CD4-positive, alpha-beta T cell treated with Interleukin-15 for 4 hours (primary cell): ENCODE measurements at regions not wholly inside any gene's neighbourhood (a gene's known extent, or its start where the extent isn't known, plus 50 kb on each side); places are given as distances from the start of the nearest gene placed in this dataset.

Source experiments
- DNase-seq: peaks from one replicate; pipeline ENCODE4 v3.0.0-alpha.2; 2020; ENCODE audit warnings: low spot score

DNA sequence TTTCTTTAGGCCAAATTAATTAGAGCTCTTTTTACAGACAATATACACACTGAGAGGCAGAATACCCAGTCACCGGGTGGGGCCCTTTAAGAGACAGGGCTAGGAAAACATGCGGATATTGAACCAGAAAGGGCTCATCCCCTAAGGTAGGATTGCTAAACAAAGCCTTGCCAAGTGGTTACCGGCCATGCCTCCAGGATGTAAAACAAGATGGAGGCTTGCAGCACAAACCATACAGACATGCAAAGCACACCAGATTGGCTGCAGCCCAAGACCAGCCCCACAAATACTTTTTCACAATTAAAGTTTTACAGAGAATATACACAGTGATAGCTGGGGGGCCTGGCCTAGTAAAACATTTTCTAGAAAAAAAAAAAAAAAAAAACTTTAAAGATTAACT, 210.0 kb downstream of the KLHL4 start:
- no peak for DNase-seq

DNA sequence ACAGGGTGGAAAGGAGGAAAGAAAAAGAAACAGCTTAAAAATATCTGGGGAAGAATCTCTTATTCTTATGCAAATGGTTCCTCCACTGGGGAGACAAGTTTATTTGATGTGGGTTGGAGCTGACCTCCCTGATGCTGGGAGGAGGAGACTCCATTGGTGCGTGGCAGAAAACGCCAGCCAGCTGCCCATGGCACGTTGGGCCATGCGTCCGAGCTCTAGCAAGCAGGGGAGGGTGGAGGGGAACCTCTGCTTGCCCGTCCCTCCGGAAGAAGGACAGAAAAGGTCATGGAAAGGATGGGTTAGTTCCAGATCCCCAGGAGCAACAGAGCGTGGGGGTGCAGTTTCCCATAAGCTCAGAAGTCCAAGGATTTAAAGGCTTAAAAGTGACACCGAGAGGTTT, 210.4 kb downstream of the KLHL4 start:
- no peak for DNase-seq

DNA sequence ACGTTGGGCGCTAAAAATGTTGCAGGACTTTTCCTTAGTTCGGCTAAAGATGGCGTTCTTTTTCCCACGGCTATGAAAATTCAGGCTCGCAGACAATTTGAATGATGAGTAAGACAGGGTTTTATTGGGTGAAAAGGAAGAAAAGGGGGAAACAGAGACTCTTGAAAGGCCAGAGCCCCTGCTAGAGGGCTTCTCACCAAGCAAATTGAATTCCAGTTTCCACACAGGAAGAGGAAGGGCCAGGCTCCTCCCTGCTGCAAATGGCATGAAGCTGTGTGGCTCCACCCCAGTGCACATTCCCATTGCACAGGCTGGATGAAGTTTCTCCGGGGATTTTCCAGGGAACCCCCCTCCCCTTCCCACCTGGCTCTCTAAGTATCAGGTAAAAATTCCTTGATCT, 210.9 kb downstream of the KLHL4 start:
- no peak for DNase-seq

DNA sequence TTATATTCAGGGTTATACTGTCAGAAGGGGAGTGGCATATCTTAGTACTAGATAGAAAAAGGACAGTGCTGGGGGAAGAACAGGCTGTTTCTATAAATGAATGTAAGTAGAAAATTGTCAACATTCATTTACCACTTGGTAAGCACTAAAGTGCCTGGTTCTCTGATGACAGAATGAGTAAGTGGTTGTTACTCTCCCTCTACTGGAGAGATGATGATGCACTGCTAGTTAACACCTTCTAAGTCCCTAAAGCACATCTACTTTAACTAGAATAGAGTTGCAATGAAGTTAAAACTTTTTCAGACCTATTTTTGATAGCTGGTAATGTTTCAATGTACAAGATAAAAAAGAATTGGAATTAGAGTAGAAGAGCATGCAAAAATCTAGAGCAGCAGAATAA, 214.5 kb downstream of the KLHL4 start:
- no peak for DNase-seq

DNA sequence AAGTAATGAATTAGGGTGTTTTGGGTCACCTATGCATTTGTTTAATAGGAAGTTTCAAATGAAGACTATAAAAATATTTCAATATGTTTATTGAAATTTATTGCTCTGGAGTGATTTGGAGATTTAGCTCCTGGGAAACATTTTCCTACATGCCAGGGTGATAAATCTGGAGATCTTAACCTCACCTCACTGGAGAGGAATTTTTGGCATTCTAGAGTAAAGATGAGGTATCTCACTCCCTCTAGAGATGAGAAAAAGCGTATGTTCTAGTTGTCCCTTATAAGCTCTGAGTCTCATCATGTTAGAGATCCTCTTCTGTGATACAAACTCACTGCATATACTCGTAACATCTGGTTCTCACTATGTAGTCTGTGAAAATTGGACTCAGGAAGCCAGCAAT, 219.0 kb downstream of the KLHL4 start:
- no peak for DNase-seq

DNA sequence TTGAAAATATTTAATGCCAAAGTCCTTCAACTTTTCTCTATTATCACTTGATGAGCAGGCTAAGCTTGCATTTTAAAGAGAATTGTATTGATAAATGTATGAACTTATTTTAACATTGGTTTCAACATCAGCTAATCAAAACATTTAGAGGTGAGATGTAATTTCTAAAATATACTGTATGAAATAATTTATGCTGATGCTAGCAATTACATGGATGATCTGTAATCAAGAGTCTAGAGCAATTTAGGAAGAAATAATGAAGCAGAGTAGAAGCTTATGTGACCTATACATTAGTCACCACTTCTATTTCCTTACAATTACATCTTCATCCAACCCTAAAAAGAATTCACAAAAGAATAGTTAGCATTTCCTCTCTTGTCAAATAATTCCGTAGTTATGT, 226.8 kb downstream of the KLHL4 start:
- no peak for DNase-seq

DNA sequence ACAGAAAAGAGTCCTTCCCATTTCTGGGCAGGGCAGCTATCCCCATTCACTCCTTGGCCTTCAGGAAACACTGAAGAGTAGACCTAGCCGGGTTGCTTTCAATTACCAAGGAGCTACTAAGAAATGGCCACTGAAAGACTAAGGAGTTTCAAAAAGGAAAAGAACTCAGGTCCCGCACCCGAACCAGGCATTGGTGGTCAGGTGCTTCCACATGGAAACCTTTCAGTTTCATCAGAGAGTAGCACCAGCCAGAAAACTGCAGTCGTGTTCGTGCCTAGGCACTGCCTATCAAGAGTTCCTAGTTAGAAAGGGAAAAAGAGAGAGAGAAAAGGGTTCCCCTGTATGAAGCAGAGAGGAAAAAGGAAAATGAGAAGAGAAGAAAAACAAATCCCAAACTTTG, 237.9 kb downstream of the KLHL4 start:
- no peak for DNase-seq

DNA sequence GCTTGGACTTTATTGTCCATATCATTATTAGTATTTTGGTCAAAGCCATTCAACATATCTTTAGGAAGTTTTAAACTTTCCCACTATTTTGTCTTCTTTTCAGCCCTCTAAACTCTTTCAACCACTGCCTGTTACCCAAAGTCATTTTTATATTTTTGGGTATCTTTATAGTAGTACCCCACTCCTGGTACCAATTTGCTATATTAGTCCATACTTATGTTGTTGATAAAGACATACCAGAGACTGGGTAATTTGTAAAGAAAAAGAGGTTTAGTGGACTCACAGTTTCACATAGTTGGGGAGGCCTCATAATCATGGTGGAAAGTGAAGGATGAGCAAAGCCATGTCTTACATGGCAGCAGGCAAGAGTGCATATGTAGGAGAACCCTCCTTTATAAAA, 271.4 kb downstream of the KLHL4 start:
- no peak for DNase-seq

DNA sequence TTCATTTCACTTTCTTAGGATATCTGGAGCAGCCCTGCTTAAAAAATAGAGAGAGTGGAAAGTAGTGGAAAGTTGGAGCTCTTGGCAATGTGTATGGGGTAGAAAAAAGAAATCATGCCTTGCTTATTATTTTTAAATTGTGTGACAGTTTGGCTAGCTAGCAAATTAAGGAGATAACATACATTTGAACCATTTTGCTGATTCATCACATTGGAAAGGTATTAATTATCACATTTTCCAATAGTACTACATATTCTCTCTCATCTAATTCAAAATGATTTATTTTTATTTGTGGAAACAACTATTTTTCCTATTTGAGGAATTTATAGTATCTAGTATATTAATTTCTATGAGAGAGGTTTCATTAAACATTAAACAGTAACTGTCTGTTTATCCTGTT, 280.4 kb downstream of the KLHL4 start:
- no peak for DNase-seq

DNA sequence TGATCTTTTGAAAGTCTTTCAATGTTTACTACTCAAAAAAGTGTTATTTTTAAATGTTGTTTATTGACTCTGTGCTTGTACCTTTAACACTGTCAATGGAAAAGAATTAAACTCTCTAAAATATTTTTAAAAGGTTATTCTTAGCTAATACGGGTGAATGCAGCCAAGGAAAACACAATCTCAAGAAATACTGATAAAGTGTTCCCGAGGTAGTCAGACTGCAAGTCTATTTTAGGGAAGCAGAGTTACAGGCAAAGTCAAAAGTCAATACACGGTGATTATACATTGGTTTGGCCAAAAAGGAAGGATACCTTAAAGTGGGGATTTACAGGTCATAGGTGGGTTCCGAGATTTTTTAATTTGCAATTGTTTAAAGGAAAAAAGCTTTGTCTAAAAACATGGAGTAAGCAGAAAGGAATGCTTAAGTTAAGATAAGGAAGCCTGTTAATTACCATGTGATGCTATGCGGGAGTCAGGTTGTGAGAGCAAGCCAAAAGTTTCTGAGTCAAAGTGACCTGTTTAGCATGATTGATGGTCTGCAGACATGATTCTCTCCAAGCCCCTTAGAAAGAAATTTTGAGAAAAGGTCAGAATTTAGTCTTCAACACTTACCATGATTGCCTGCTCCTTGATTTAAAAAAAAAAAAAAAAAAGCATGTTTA, 288.4 kb downstream of the KLHL4 start:
- DNase-seq, result no peak

DNA sequence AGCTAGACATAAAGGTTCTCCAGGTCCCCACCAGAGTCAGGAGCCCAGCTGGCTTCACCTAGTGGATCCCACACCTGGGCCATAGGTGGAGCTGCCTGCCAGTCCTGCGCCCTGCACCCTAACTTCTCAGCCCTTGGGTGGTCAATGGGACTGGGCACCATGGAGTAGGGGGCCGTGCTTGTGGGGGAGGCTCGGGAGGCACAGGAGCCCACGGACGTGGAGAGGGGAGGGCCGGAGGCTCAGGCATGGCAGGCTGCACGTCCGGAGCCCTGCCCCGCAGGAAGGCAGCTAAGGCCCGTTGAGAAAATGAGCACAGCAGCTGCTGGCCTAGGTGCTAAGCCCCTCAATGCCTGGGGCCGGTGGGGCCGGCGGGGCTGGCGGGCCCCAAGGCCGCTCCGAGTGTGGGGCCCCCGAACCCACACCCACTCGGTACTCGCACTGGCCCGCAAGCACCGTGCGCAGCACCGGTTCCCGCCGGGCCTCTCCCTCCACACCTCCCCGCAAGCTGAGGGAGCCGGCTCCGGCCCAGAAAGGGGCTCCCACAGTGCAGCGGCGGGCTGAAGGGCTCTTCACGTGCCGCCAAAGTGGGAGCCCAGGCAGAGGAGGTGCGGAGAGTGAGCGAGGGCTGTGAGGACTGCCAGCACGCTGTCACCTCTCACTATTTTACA, 291.1 kb downstream of the KLHL4 start:
- no peak for DNase-seq

DNA sequence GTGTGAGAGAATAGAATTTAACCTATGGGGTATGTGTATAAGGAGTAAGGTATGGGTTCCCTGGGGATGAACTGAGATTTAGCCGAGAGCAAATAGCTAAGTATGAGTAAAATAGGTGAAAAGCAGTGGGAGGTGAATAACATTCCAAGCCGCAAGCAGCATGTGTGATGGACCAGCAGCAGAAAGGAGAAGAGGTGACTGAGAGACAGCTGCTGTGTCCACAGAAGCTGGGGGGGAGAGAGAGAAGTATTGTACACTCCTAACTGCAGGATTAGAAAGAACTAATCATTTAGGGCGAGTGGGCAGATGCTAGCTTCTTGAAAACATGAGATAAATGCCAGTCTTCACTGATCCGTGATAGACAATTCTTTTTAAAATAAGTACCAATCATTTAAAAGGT, 296.0 kb downstream of the KLHL4 start:
- no peak for DNase-seq

DNA sequence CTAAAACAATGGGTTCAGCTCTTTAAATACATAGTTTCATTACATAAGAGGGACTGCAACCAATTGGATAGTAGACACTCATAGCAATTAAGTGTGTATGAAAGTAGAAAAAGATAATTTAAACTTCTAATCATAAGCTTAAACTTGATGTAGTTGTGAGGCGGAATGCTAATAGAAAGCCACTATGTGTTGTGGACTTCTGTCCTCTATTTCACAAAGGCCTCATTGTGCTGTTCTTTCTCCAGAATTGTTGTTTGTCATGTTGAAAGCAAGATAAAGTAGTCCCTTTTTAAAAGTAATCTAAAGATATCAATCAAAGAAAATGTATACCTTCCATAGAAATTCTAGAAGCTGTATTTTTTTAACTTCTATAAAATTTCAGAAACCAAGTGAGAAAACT, 329.4 kb downstream of the KLHL4 start:
- no peak for DNase-seq

DNA sequence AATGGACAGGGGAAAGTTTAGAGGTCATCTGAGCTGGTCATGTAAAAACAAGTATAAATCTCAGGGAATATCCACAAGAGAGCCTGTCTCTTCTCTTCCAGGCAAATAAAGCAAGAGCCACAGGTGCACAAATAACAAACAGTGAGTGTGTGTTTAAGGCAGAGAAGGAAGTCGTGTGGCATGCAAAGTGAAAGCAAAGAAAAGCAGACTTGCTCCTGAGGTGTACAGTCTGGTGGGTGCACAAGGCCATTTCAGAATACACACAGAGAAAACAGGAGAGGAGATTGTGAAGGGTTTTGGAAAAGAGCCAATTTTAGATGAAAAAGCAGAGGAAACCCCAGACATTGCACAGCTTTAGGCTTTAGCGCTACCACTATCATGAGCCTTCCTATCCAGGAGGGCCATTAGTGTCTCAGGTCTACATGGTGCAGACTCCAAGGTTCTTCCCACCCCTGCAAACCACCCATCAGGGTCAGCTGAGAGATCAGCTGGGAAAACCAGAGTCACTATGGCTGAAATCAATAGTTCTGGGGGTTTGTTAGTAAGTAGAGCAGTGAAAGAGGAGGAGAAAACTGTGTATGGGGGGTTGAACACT, 355.8 kb downstream of the KLHL4 start:
- no peak for DNase-seq

DNA sequence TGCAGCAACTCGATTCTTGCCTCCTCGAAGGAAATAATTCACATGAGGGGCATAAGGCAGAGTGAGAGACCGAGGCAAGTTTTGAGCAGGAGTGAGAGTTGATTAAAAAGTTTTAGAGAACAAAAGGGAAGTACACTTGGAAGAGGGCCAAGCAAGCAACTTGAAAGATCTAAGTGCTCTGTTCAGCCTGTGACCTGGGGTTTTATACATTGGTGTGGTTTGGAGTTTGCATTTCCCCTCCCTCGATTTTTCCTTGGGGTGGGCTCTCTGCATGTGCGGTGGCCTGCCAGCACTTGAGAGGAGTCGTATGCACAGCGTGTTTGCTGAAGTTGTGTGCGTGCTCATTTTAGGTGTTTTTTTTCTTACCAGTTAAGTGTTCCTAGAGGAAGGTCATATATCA, 356.4 kb downstream of the KLHL4 start:
- no peak for DNase-seq

DNA sequence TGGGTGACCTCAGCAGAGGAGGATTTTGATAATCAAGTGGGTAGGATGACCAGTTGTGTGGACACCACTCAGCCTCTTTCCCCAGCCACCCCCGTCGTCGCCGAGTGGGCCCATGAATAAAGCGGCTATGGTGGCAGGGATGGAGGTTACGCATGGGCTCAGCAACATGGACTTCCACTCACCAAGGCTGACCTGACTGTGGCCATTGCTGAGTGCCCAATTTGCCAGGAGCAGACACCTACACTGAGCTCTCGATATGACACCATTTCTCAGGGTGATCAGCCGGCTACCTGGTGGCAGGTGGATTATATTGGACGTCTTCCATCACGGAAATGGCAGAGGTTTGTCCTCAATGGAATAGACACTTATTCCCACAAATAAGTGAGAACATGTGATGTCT, 361.3 kb downstream of the KLHL4 start:
- DNase-seq, result no peak

DNA sequence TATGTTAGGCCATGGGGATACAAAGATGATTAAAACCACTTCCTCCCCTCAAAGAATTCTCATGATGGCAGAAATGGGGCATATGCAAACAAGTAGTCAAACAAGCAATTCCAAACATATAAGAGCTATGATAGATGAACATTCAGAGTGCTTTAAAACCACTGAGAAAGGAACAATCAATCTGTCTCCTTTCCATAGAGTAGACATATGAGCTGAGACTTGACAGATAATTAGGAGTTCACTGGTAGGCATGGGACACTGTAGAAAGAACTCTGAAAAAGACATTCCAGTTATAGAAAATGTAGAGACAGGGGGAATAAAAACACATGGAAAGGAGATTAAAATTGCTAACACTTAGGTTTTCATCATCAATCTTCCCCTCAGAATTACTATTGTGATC, 372.8 kb downstream of the KLHL4 start:
- DNase-seq, result no peak

DNA sequence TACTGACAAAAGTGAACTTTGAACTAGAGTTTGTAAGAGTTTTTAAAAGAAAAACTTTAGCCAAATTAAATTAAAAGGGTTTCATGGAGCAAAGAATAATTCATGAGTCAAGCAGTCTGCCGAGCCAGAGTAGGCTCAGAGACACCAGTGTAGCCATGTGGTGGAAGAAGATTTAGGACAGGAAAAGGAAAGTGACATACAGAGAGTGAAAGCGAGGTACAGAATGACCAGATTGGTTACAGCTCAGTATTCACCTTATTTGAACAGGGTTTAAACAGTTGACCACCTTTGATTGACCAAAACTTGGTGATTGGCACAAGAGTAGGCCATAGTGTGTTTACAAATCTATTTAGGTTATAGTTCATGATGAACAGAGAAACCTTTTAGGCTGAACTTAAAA, 377.8 kb downstream of the KLHL4 start:
- DNase-seq, result no peak

DNA sequence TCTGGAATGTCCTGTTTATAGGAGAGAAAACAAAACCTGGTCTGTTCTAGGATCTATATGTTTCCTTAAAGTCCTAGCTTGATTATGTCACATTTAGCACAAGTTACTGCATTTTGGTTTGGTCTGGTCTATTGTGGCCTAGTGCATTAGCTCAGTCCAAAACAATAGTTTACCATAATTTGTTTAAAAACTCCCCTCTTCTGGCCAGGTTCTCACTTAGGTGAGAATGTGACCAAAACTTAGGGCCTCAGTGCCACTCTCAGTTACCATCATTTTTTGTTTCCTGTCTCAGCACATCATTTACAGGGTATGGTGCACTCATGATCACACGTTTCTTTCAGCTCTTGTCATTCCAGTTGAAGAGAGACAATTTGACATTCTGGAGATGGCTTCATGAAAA, 378.5 kb downstream of the KLHL4 start:
- no peak for DNase-seq

DNA sequence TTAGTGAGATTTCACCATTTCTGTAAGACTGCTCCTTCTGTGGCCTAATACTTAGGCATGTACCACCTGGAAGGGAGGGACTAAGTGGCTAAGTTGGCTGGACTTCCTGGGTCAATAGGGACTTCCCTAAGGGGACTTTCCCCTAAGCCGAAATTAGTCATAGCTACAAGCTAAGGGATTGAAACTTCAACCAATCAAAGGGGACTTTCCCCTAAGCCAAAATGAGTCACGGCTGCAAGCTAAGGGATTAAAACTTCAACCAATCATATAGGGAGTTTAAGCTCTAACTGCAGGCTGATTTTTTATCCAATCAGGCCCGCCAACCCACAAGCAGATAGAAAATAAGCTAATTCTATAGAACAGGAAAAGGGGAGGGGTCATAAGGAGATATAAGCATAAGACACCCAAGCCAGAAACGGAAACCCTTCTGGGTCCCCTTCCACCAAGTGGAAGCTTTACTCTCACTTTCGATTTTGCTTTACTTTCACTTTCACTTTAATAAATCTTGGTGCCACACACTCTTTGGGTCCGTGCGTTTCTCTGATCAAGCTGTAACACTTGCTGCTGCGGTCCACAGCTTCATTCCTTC, 382.8 kb downstream of the KLHL4 start:
- peak; percentile 34 for DNase-seq

DNA sequence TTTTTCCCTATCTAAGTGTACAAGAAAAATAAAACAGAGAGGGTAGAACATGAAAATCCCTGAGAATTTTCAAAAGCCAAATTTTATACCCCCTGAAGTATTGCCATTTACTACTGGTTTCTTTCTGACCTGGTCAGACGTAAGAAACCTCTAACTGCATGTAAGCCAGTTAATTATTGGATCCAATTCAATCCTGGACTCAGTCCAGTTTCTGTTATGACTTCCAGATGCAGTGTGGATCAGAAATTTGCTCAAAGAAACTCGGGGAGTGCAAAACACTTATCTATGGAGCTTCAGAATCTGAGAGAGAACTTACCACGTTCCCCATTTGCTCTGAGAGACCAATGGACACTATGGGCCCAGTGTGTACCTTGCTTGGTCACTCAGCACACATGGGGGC, 383.5 kb downstream of the KLHL4 start:
- DNase-seq, result no peak

DNA sequence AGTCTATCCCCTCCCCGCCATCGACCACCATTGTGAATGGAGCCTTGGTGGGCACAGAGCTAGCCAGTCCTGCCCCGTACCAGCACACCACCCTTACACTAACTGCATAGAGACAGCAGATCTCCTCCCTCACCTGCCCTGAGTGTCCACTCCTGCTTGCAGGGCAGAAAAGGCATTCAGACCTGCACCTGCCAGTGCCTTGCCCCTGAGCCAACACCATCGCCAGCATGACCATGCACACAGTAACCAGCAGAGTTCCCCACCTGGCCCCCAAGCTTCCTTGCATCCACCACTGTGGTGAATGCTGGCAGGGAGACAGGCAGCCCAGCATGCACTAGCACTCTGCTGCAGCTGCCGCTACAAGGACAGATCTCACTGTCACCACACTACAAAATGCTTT, 397.1 kb downstream of the KLHL4 start:
- no peak for DNase-seq

DNA sequence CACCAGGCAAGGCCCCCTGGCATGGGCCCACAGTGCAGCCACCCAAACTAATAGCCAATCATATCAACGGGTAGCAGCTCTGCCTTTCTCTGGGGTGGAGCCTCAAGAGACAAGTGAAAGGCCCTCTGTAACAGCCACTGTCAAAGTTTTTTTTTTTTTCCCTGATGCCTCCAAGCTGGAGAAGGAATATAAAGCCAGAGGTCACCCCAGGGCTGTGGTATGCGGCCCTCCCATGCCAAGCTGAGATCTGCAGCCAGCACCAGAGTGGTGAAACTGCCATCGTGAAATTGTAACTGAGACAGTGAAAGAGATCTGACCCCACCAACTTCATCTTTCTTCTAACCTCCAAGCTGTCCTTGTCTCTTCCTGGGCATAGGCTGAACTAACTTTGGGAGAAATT, 407.0 kb downstream of the KLHL4 start:
- no peak for DNase-seq

DNA sequence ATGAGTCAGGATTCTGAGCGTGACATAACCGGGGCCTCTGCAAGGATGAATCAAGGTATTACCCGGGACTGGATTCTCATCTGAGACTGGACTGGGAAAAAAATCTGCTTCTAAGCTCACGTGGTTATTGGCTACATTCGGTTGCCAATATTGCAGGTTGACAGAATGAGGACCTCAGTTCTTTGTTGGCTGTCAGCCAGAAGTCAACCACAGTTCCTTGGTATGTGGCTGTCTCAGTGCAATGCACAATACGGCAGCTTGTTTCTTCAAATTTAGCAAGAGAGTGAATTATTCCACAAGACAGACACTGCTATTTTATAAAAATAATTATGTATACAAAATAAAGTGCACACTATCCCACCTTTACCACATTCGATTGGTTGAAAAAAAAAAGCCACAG, 424.2 kb downstream of the KLHL4 start:
- DNase-seq, result no peak
